BE2C (cell line): ENCODE measurements at regions not wholly inside any gene's neighbourhood (a gene's known extent, or its start where the extent isn't known, plus 50 kb on each side); places are given as distances from the start of the nearest gene placed in this dataset.

Experiments used
- DNase-seq: peaks from one replicate; pipeline ENCODE4 v3.0.0-alpha.2; 2020
- H3K27me3 ChIP-seq: fragments of 250-450 bp; sonication (Bioruptor Pico); 2 replicates; pipeline ENCODE4 v1.5.1; 2020; ENCODE audit warnings: mild to moderate bottlenecking
- H3K36me3 ChIP-seq: fragments of 250-450 bp; sonication (Bioruptor Pico); 2 replicates; pipeline ENCODE4 v1.5.1; 2020; ENCODE audit warnings: mild to moderate bottlenecking
- H3K4me1 ChIP-seq: fragments of 250-450 bp; sonication (Bioruptor Pico); 2 replicates; pipeline ENCODE4 v1.5.1; 2020
- H3K4me3 ChIP-seq: 2 replicates; pipeline ENCODE4 v1.5.1; 2011; ENCODE audit warnings: low read depth, low read length
- H3K9me3 ChIP-seq: fragments of 250-450 bp; sonication (Bioruptor Pico); 2 replicates; pipeline ENCODE4 v1.5.1; 2020
- TF ChIP-seq, protein P1 (sequence below): IDR thresholded peaks from 2 replicates; pipeline ENCODE4 v1.5.1; 2012; ENCODE audit warnings: mild to moderate bottlenecking, low read depth, low read length

DNA sequence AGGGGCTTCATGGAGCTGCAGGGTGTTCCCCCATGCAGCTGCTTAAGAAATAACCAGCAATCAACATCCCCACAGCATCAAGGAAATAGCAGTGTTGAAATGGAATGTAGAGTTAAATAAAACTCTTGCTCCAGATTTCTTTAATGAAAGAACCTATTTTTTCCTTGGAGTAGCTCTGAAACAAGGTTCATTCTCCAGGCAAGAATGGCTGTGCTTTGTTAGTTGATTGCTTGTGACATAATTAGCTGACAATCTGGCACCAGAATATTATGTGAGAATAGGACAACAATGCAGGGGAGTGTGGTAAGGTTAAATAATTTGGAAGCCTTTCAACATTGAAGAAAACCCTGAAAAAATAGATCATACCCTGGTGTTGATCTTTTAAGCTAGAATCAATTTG is 254.2 kb upstream of the RRP15 start:
- TF ChIP-seq, protein P1, sequence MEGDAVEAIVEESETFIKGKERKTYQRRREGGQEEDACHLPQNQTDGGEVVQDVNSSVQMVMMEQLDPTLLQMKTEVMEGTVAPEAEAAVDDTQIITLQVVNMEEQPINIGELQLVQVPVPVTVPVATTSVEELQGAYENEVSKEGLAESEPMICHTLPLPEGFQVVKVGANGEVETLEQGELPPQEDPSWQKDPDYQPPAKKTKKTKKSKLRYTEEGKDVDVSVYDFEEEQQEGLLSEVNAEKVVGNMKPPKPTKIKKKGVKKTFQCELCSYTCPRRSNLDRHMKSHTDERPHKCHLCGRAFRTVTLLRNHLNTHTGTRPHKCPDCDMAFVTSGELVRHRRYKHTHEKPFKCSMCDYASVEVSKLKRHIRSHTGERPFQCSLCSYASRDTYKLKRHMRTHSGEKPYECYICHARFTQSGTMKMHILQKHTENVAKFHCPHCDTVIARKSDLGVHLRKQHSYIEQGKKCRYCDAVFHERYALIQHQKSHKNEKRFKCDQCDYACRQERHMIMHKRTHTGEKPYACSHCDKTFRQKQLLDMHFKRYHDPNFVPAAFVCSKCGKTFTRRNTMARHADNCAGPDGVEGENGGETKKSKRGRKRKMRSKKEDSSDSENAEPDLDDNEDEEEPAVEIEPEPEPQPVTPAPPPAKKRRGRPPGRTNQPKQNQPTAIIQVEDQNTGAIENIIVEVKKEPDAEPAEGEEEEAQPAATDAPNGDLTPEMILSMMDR: no peak
- Histone ChIP-seq H3K9me3 (no peaks in the 10 kb centered on the region; the same call in 1 of the 2 replicates), H3K4me3 (no peak overlapping the region), H3K36me3 (no peaks in the 10 kb centered on the region), H3K4me1 (no peaks in the 10 kb centered on the region), H3K27me3 (no peaks in the 10 kb centered on the region)
- no peak for DNase-seq

- no peak for DNase-seq
Measured at GRCh38 chr1:218031901-218032300, 253.2 kb upstream of the RRP15 start.

DNA sequence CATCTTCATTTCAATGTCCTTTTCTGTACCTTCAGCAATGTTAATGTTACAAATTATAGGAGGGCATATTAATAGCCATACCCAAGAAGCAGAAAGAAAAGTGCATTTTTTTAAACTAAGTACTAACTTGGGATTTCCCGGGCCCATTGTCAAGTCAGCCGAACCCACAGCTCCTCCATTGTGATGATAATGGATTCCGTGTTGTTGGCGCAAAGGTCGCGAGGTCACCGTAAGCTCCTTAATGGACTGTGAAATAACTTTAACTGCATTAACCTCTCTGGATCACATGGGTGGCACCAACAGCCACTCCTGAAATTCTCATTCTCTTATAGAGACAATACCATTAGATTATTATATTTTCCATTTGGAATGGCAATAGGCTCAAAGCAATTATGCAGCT is 250.6 kb upstream of the RRP15 start:
- Histone ChIP-seq H3K4me3 (no peak overlapping the region), H3K27me3 (no peaks in the 10 kb centered on the region), H3K9me3 (no peaks in the 10 kb centered on the region; the same call in 1 of the 2 replicates), H3K36me3 (no peaks in the 10 kb centered on the region), H3K4me1 (no peaks in the 10 kb centered on the region)
- TF ChIP-seq, protein P1: no peak
- DNase-seq: no peak

More at GRCh38 chr1:218031901-218032300, 253.2 kb upstream of the RRP15 start:
- H3K4me1 ChIP-seq: no peaks in the 10 kb centered on the region
- TF ChIP-seq, protein P1: no peak
- H3K36me3 ChIP-seq: no peaks in the 10 kb centered on the region
- H3K4me3 ChIP-seq: no peak overlapping the region
- H3K9me3 ChIP-seq: no peaks in the 10 kb centered on the region; the same call in 1 of the 2 replicates
- no peaks in the 10 kb centered on the region for H3K27me3 ChIP-seq

- H3K27me3 ChIP-seq: no peaks in the 10 kb centered on the region
- no peaks in the 10 kb centered on the region for H3K4me1 ChIP-seq
- no peaks in the 10 kb centered on the region for H3K9me3 ChIP-seq
- no peak for DNase-seq
- H3K4me3 ChIP-seq: no peak overlapping the region
- TF ChIP-seq, protein P1: no peak
- no peaks in the 10 kb centered on the region for H3K36me3 ChIP-seq
Measured at GRCh38 chr1:218048828-218049420, 236.2 kb upstream of the RRP15 start.

- H3K4me1 ChIP-seq: no peaks in the 10 kb centered on the region
- TF ChIP-seq, protein P1: no peak
- H3K4me3 ChIP-seq: no peak overlapping the region
- H3K36me3 ChIP-seq: no peaks in the 10 kb centered on the region
- DNase-seq: no peak
- H3K9me3 ChIP-seq: no peaks in the 10 kb centered on the region
- no peaks in the 10 kb centered on the region for H3K27me3 ChIP-seq
Measured at GRCh38 chr1:218049641-218050040, 235.5 kb upstream of the RRP15 start.

- DNase-seq: no peak
- TF ChIP-seq, protein P1: no peak
- no peaks in the 10 kb centered on the region for H3K4me1 ChIP-seq
- no peaks in the 10 kb centered on the region for H3K9me3 ChIP-seq
- H3K36me3 ChIP-seq: no peaks in the 10 kb centered on the region
- no peaks in the 10 kb centered on the region for H3K27me3 ChIP-seq
- H3K4me3 ChIP-seq: no peak overlapping the region
Measured at GRCh38 chr1:218058730-218059129, 226.4 kb upstream of the RRP15 start.
